HEK293T (cell line): ENCODE measurements at regions not wholly inside any gene's neighbourhood (a gene's known extent, or its start where the extent isn't known, plus 50 kb on each side); places are given as distances from the start of the nearest gene placed in this dataset.

Experiments used
- CTCF ChIA-PET: fragments of 350-600 bp; formaldehyde crosslinking; extraction: SDS; loops from one replicate; lab custom pipeline; 2021; ENCODE audit warnings: antibody characterized with exemption, inconsistent platforms; lab: Yijun Ruan, JAX
- POLR2A ChIA-PET: fragments of 350-600 bp; formaldehyde crosslinking; extraction: SDS; loops from one replicate; lab custom pipeline; 2020; ENCODE audit warnings: antibody characterized with exemption, inconsistent platforms; lab: Yijun Ruan, JAX
- DNase-seq: peaks from one replicate; pipeline ENCODE4 v3.0.0; 2012; ENCODE audit warnings: mixed read lengths; ENCODE audit errors: extremely low spot score
- ARNT ChIP-seq: fragments of 450-650 bp; IDR thresholded peaks from 2 replicates; pipeline ENCODE4 v1.6.1; 2017; ENCODE audit warnings: mild to moderate bottlenecking
- BHLHE40 ChIP-seq: fragments of 450-650 bp; IDR thresholded peaks from 2 replicates; pipeline ENCODE4 v1.6.1; 2016; ENCODE audit warnings: mild to moderate bottlenecking, moderate library complexity, borderline replicate concordance
- CTBP1 ChIP-seq: fragments of 450-650 bp; IDR thresholded peaks from 2 replicates; pipeline ENCODE4 v1.6.1; 2016; ENCODE audit warnings: borderline replicate concordance
- ELF4 ChIP-seq: fragments of 450-650 bp; IDR thresholded peaks from 2 replicates; pipeline ENCODE4 v1.6.1; 2017; ENCODE audit warnings: antibody characterized with exemption
- FOXA1 ChIP-seq: fragments of 450-650 bp; IDR thresholded peaks from 2 replicates; pipeline ENCODE4 v1.6.1; 2016; ENCODE audit warnings: mild to moderate bottlenecking
- FOXK2 ChIP-seq: fragments of 450-650 bp; IDR thresholded peaks from 2 replicates; pipeline ENCODE4 v1.6.1; 2016; ENCODE audit warnings: mild to moderate bottlenecking
- FOXM1 ChIP-seq: fragments of 450-650 bp; IDR thresholded peaks from 2 replicates; pipeline ENCODE4 v1.6.1; 2017; ENCODE audit warnings: mild to moderate bottlenecking, borderline replicate concordance
- HDGF ChIP-seq: fragments of 450-650 bp; IDR thresholded peaks from 2 replicates; pipeline ENCODE4 v1.6.1; 2017; ENCODE audit warnings: antibody characterized with exemption, borderline replicate concordance
- L3MBTL2 ChIP-seq: fragments of 450-650 bp; conservative IDR thresholded peaks from 2 replicates; pipeline ENCODE4 v1.6.1; 2016; ENCODE audit warnings: mild to moderate bottlenecking
- LEF1 ChIP-seq: fragments of 450-650 bp; IDR thresholded peaks from 2 replicates; pipeline ENCODE4 v1.6.1; 2017; ENCODE audit warnings: mild to moderate bottlenecking, borderline replicate concordance
- NFRKB ChIP-seq: fragments of 450-650 bp; IDR thresholded peaks from 2 replicates; pipeline ENCODE4 v1.6.1; 2016; ENCODE audit warnings: mild to moderate bottlenecking, moderate library complexity
- SP1 ChIP-seq: fragments of 450-650 bp; IDR thresholded peaks from 2 replicates; pipeline ENCODE4 v1.6.1; 2017
- SUZ12 ChIP-seq: fragments of 450-650 bp; IDR thresholded peaks from 2 replicates; pipeline ENCODE4 v1.6.1; 2016; ENCODE audit warnings: mild to moderate bottlenecking
- TARDBP ChIP-seq: fragments of 450-650 bp; IDR thresholded peaks from 2 replicates; pipeline ENCODE4 v1.6.1; 2016
- ZNF384 ChIP-seq: fragments of 450-650 bp; IDR thresholded peaks from 2 replicates; pipeline ENCODE4 v1.6.1; 2016
- TF ChIP-seq, protein P1 (sequence below): fragments of 450-650 bp; IDR thresholded peaks from 2 replicates; pipeline ENCODE4 v1.6.1; 2016

DNA sequence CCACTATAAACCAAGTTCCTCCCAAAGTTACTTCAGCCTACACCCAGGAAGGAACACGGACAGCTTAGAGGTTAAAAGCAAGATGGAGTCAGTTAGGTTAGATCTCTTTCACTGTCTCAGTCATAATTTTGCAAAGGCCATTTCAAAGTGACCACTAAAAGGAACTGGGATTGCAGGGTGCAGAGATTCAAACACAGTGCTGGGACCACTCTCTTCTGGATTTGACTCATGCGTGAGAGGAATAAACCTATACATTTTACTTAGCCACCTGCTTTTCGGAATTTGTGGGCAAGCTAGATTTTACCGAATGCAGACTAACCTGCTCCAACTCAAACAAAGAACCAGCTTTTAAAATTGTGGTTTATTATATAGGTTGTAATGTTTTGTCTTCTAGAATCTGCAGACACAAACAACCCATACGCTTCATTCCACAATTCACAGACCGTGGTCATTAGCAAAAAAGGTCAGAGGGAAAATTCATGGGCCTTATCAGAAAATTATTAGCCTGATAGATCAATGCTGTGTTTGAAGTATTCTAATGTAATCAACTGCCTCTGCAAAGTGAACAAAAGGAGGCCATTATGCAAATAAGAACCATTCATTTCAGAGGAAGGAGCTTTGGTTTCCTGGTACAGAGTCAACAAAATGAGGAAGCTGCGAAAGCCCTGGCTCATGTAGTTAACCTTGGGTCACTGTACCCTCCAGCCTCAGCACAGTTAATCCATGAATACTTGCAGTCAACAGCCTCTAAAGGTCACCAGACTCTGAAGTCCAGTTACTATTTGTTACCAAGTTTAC is 342.7 kb upstream of the KLF6 start:
- ChIA-PET CTCF (no interaction called here), POLR2A (no interaction called here)
- no peak for TF ChIP-seq SUZ12
- no peak for TF ChIP-seq NFRKB
- TF ChIP-seq FOXA1: no peak
- no peak for TF ChIP-seq BHLHE40
- TF ChIP-seq ARNT: no peak
- no peak for TF ChIP-seq SP1
- TF ChIP-seq LEF1: no peak
- no peak for TF ChIP-seq CTBP1
- no peak for TF ChIP-seq FOXK2
- TF ChIP-seq TARDBP: no peak
- TF ChIP-seq L3MBTL2: no peak
- no peak for DNase-seq

DNA sequence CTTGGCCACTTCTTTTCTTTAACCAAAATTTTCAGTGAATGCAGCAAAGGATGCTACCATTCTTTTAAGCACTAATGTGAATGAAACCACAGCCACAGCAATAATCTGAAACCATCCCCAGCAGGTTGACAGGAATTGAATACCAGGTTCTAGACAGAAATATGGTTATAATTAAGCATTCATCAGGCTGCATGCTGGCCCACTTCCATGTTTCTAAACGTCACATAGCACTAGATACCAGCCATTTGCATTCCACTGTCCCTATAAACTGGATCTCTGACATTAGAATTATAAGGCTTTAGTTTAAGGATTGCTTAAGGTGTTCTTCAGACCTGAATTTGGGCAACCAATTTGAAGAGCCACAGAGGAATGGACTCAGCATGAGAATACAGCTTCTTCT is 340.8 kb upstream of the KLF6 start:
- ChIA-PET POLR2A (no interaction called here), CTCF (no interaction called here)
- TF ChIP-seq ELF4: no peak
- no peak for TF ChIP-seq SUZ12
- DNase-seq: no peak

DNA sequence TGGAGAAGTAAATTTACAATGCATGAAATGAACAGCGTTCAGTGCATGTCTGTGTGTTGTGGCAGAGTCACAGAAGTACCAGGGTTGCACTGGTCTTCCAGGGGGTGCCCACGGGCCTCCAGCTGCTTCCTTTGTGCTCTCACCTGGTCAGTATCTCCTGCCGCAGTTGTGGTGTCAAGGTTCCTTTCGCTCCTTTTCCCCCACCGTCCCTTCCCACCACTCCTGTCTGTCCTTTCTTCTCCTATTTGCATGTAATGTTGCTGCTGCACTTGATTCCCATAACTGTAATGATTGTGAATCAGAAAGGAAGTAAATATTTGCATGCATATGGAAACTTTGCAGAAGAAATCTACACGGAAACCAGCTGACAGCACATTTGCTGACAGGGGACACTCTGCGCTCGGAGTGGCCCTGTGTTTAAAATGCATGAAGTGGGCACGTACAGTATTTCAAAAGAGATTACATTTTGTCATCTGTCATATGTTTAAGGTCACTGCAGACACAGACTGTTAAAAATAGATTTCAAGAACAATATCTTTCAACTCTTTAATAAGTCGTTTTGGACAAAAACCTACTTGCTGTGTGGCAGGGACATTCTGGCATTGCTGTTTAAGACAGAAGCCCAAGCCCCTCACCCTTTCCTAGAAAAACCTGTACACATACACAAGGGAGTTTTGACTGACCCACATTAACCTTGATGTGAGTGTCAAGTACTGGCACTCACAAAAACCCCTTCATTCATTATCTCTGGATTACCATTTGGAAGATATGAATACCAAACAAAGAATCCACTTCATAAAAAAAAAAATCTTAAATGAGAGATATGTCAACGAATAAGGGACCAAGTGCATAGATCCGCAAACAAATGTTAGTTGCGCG is 336.7 kb upstream of the KLF6 start:
- CTCF ChIA-PET: no interaction called here
- TF ChIP-seq ZNF384: no peak
- no peak for TF ChIP-seq CTBP1
- no peak for TF ChIP-seq BHLHE40
- no peak for TF ChIP-seq LEF1
- no peak for DNase-seq
- POLR2A ChIA-PET: no interaction called here

DNA sequence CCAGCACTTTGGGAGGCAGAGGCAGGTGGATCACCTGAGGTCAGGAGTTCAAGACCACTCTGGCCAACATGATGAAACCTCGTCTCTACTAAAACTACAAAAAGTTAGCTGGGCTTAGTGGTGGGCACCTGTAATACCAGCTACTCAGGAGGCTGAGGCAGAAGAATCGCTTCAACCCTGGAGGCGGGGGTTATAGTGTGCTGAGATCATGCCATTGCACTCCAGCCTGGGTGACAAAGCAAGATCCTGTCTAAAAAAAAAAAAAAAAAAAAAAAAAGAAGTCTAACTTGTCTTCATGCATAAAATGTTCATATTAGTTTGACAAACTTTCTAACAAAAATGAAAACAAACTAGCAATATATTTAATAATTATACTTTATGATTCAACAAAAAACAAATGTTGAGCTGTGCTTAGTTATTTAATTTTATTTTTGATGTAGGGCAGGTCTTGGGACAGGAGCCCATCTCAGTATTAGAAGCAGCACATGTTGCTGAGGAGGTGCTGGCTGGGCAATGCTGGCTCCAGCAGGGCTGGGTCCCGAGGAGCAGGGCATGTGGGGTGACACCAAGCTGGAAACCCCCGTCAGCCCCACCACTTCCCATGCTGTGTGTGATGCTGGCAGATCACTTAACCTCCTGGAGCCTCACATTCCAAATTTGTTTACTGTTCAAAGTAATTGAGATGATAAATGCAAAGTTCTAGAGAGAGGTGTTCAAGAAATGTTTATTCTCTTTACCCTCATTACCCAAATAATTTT is 335.3 kb upstream of the KLF6 start:
- TF ChIP-seq SP1: no peak
- no peak for TF ChIP-seq ZNF384
- TF ChIP-seq CTBP1: no peak
- TF ChIP-seq FOXA1: no peak
- no peak for TF ChIP-seq ARNT
- no peak for TF ChIP-seq NFRKB
- no peak for TF ChIP-seq ELF4
- no peak for TF ChIP-seq FOXK2
- no peak for TF ChIP-seq LEF1
- no peak for TF ChIP-seq SUZ12
- TF ChIP-seq TARDBP: no peak
- DNase-seq: no peak
- CTCF ChIA-PET: no interaction called here
- POLR2A ChIA-PET: no interaction called here

DNA sequence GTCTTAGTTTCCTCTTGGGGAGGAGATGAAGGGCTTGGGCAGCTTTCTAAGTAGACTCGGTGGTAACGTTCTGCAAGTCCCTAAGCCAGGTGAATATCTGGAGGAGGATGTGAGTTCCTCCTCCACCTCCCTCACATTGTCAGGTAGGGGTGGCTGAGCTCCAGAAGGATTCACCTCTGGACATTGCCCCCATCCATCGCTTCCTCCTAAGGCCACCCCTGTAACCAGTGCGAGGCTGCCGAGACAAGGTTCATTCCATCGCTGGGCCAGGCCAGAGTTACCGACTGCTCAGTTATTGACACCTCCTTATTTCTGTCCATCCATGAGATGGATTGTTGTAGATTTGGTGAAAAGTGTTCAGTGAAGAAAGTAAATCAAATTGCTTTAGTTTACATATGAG is 334.1 kb upstream of the KLF6 start:
- DNase-seq: no peak
- CTCF ChIA-PET: no interaction called here
- TF ChIP-seq BHLHE40 (no peak), LEF1 (no peak), ELF4 (no peak), NFRKB (no peak), ZNF384 (no peak), L3MBTL2 (no peak), FOXM1 (no peak), SP1 (no peak), CTBP1 (no peak), TARDBP (no peak), ARNT (no peak), HDGF (no peak), FOXA1 (no peak), FOXK2 (no peak)
- TF ChIP-seq, protein P1, sequence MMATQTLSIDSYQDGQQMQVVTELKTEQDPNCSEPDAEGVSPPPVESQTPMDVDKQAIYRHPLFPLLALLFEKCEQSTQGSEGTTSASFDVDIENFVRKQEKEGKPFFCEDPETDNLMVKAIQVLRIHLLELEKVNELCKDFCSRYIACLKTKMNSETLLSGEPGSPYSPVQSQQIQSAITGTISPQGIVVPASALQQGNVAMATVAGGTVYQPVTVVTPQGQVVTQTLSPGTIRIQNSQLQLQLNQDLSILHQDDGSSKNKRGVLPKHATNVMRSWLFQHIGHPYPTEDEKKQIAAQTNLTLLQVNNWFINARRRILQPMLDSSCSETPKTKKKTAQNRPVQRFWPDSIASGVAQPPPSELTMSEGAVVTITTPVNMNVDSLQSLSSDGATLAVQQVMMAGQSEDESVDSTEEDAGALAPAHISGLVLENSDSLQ: no peak
- POLR2A ChIA-PET: no interaction called here

DNA sequence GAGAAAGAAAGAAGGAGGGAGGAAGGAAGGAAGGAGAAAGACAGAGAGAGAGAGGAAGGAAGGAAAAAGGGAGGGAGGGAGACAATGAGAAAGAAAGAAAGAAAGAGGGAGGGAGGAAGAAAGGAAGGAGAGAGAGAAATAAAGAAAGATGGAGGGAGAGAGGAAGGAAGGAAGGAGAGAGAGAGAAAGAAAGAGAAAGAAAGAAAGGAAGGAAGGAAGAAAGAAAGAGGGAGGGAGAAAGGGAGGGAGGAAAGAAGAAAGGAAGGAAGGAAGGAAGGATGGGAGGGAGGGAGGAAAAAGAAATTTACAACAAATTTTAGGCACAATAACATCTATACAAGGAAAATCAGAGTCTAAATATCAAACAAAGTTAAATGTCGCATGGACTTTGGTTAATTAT is 332.6 kb upstream of the KLF6 start:
- no peak for TF ChIP-seq TARDBP
- no peak for TF ChIP-seq SUZ12
- TF ChIP-seq ELF4: no peak
- no peak for TF ChIP-seq LEF1
- no peak for TF ChIP-seq FOXM1
- ChIA-PET POLR2A (no interaction called here), CTCF (no interaction called here)
- no peak for DNase-seq

DNA sequence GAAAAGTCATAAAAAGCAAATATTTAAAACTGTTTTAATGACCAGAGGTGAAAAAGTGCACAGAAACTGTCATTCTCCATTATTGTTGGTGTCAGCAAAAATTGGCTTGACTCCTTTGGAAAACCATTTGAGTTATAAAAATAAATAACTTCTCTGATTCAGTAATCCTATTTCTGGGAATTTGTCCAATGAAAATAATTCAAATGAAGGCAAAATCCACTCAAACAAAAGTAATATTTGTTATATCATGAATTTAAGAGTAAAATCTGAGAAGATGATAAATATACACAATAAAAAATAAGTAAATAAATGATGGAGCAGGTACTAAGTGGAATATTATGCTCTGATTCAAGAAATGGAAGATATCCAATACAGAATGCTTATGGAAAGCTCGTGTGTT is 326.6 kb upstream of the KLF6 start:
- DNase-seq: no peak
- ChIA-PET CTCF (no interaction called here), POLR2A (no interaction called here)
- no peak for TF ChIP-seq NFRKB

DNA sequence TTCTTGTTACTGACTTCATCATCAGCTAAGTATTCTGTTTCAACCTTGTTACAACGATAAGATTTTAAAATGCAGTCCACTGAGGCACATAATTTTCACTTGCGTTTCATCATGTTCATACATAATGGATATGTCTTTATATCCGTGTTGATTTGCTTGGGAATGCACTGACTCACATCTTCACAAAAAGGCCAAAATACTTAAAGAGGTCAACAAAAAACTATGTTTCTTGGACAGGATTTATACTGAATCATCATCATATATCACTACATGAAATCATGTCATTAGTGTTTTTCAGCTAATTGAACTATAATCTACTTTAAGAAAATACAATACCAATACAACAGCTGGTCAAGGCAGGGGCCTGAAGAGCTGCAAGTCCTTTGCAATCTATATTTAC is 324.5 kb upstream of the KLF6 start:
- DNase-seq: no peak
- CTCF ChIA-PET: no interaction called here
- TF ChIP-seq L3MBTL2 (no peak), ELF4 (no peak), LEF1 (no peak), NFRKB (no peak), CTBP1 (no peak), ARNT (no peak), TARDBP (no peak), FOXM1 (no peak), FOXK2 (no peak), SP1 (no peak), FOXA1 (no peak), BHLHE40 (no peak)
- POLR2A ChIA-PET: interaction anchor here (1.5 kb wide), 1 partner anchor 324 kb away, joined by 3 read pairs; the partner anchor contains the start of gene KLF6
